ENCODE measurements at regions not wholly inside any gene's neighbourhood (a gene's known extent, or its start where the extent isn't known, plus 50 kb on each side); places are given as distances from the start of the nearest gene placed in this dataset.

DNA sequence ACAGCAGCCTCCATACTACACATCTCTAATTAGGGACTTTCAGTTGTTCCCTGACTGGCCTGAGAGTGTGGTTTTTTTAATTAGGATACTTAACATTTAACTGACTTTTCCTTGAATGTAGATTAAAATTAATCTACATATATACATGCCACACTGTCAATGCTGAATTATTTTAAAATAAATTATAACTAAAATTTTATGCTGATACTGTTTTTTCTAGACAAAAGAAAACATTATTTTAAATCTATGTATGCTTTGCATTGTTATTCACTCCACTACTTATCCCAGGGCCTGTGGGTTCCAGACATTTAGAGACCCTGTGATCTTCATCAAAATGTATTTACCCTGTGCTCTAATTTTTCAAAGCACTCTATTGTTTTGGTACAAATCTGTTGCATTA is 496.0 kb upstream of the MAP2 start:
- POLR2A ChIA-PET (ENCODE audit: unreplicated experiment), result no interaction called here
- CTCF ChIA-PET, result no interaction called here
- Histone ChIP-seq H3K4me2 (no peak overlapping the region), H2AFZ (no peak overlapping the region), H3K27me3 (ENCODE audit: insufficient read depth, low read depth) (no peaks in the 10 kb centered on the region), H3K79me2 (ENCODE audit: low read depth) (no peaks in the 10 kb centered on the region), H3K4me3 (no peak overlapping the region), H3K9me2 (ENCODE audit: insufficient read depth) (no peaks in the 10 kb centered on the region), H3K9me3 (ENCODE audit: insufficient read depth, low read depth) (no peaks in the 10 kb centered on the region), H3K4me1 (replicated peaks; ENCODE audit: insufficient read depth) (no peaks in the 10 kb centered on the region), H4K20me1 (ENCODE audit: insufficient read depth) (no peaks in the 10 kb centered on the region), H3F3A (ENCODE audit: insufficient read depth, low read depth) (no peaks in the 10 kb centered on the region), H3K27ac (no peak overlapping the region), H3K36me3 (ENCODE audit: low read depth) (no peaks in the 10 kb centered on the region)
- intact Hi-C loops (cut with micrococcal nuclease; ENCODE audit: unreplicated experiment), result loop anchor here (2.0 kb wide), 1 partner anchor 57 kb away; no protein-coding TSS in a partner anchor
- no TSS peak for BruUV-seq (replicated peaks)
- TF ChIP-seq EZH2 (IDR thresholded peaks at IDR 0.05; ENCODE audit: low read depth), result no peak
- TF ChIP-seq, protein P1, sequence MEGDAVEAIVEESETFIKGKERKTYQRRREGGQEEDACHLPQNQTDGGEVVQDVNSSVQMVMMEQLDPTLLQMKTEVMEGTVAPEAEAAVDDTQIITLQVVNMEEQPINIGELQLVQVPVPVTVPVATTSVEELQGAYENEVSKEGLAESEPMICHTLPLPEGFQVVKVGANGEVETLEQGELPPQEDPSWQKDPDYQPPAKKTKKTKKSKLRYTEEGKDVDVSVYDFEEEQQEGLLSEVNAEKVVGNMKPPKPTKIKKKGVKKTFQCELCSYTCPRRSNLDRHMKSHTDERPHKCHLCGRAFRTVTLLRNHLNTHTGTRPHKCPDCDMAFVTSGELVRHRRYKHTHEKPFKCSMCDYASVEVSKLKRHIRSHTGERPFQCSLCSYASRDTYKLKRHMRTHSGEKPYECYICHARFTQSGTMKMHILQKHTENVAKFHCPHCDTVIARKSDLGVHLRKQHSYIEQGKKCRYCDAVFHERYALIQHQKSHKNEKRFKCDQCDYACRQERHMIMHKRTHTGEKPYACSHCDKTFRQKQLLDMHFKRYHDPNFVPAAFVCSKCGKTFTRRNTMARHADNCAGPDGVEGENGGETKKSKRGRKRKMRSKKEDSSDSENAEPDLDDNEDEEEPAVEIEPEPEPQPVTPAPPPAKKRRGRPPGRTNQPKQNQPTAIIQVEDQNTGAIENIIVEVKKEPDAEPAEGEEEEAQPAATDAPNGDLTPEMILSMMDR (conservative IDR thresholded peaks at IDR 0.05), result no peak
- no peak for DNase-seq

DNA sequence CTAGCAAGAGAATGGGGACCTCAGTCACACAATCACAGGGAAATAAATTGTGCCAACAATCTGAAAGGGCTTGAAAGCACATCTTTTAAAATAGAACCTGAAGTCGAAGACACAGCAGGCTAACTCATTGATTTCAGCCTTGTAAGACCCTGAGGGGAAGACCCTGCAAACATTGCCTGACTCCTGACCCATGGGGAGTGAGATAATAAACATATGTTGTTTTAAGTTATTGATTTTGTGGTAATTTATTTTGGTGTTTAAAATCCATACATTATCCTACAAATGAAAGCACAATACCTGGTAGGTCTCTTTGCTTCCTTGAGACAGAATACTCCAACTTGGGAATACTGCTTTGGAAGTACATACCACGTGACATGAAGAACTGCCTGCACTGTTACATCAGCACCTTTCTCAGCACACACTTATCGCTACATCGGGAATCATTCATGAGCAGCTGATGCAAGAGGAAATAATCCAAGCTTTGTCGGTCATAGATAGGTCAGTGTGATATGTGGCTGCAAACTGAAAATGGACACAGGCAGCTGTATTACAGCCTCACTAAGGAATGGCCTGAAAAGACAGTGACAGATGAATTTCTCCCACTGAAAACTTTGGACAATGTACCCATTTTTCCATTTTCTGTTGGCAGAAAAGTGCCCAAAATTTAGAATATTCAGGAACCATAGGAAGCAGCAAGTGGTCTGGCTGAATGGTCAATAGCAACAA is 494.5 kb upstream of the MAP2 start:
- Histone ChIP-seq H2AFZ (no peak overlapping the region), H3K9me2 (ENCODE audit: insufficient read depth) (no peaks in the 10 kb centered on the region), H3K36me3 (ENCODE audit: low read depth) (no peaks in the 10 kb centered on the region), H3K27ac (no peak overlapping the region), H3K9me3 (ENCODE audit: insufficient read depth, low read depth) (no peaks in the 10 kb centered on the region), H3K4me1 (replicated peaks; ENCODE audit: insufficient read depth) (no peaks in the 10 kb centered on the region), H3F3A (ENCODE audit: insufficient read depth, low read depth) (no peaks in the 10 kb centered on the region), H4K20me1 (ENCODE audit: insufficient read depth) (no peaks in the 10 kb centered on the region), H3K79me2 (ENCODE audit: low read depth) (no peaks in the 10 kb centered on the region), H3K4me2 (no peak overlapping the region), H3K4me3 (no peak overlapping the region), H3K27me3 (ENCODE audit: insufficient read depth, low read depth) (no peaks in the 10 kb centered on the region)
- peak in 1 of 2 experiments; percentile 6 for DNase-seq
- ChIA-PET POLR2A (ENCODE audit: unreplicated experiment) (no interaction called here), CTCF (no interaction called here)
- intact Hi-C loops (cut with micrococcal nuclease; ENCODE audit: unreplicated experiment), result loop anchor here (2.0 kb wide), 1 partner anchor 55 kb away; no protein-coding TSS in a partner anchor
- BruUV-seq (replicated peaks), result no TSS peak
- TF ChIP-seq, protein P1 (conservative IDR thresholded peaks at IDR 0.05), result no peak
- no peak for TF ChIP-seq EZH2 (IDR thresholded peaks at IDR 0.05; ENCODE audit: low read depth)

DNA sequence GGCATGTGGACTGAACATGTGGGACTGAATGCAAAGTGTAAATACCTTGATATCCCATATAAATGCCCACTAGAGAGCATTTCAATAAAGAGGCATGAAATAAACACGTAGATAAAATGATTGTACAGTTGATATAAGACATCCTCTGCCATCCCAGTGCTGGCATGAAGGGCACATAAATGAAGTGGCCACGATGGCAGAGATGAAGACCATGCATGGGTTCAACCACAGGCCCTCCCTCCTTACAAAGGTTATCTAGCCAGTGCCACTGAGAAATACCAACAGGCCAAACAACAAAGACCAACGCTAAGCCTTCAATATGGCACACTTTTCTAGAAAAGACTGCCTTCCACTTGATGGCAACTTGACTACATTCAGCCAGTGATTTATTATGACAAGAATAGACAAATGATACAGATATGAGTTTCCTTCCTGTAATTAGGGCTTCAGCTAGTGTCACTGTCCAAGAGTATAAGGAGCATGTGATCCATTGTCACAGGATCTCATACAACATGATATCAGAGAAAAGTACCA is 493.9 kb upstream of the MAP2 start:
- BruUV-seq (replicated peaks), result no TSS peak
- no peak overlapping the region for H3K4me2 ChIP-seq
- intact Hi-C loops (cut with micrococcal nuclease; ENCODE audit: unreplicated experiment), result loop anchor here (2.0 kb wide), 1 partner anchor 55 kb away; no protein-coding TSS in a partner anchor
- H3F3A ChIP-seq (ENCODE audit: insufficient read depth, low read depth), result no peaks in the 10 kb centered on the region
- H3K36me3 ChIP-seq (ENCODE audit: low read depth), result no peaks in the 10 kb centered on the region
- no peaks in the 10 kb centered on the region for H3K27me3 ChIP-seq (ENCODE audit: insufficient read depth, low read depth)
- H4K20me1 ChIP-seq (ENCODE audit: insufficient read depth), result no peaks in the 10 kb centered on the region
- TF ChIP-seq EZH2 (IDR thresholded peaks at IDR 0.05; ENCODE audit: low read depth), result no peak
- TF ChIP-seq, protein P1 (conservative IDR thresholded peaks at IDR 0.05), result no peak
- ChIA-PET POLR2A (ENCODE audit: unreplicated experiment) (no interaction called here), CTCF (no interaction called here)
- no peaks in the 10 kb centered on the region for H3K9me3 ChIP-seq (ENCODE audit: insufficient read depth, low read depth)
- no peak for DNase-seq
- no peak overlapping the region for H3K27ac ChIP-seq
- H3K4me3 ChIP-seq, result no peak overlapping the region
- no peaks in the 10 kb centered on the region for H3K4me1 ChIP-seq (replicated peaks; ENCODE audit: insufficient read depth)
- no peak overlapping the region for H2AFZ ChIP-seq
- no peaks in the 10 kb centered on the region for H3K9me2 ChIP-seq (ENCODE audit: insufficient read depth)
- H3K79me2 ChIP-seq (ENCODE audit: low read depth), result no peaks in the 10 kb centered on the region
